IMR-90 (cell line): ENCODE measurements at regions not wholly inside any gene's neighbourhood (a gene's known extent, or its start where the extent isn't known, plus 50 kb on each side); places are given as distances from the start of the nearest gene placed in this dataset.

Source experiments
- ATAC-seq: fragments of 200-7000 bp; cut with Tn5 transposase; 2 replicates; pipeline ENCODE4 v1.9.1; 2020; ENCODE audit warnings: low read depth, mild to moderate bottlenecking, moderate library complexity
- BruUV-seq: library from RNA; stranded (reverse); fragments of 400-500 nt; replicated peaks from 2 replicates; lab custom pipeline; 2021; lab: Mats Ljungman, UMichigan
- CTCF ChIA-PET: fragments of 300-600 bp; formaldehyde crosslinking; extraction: SDS; loops from one replicate; lab custom pipeline; 2021; ENCODE audit warnings: antibody characterized with exemption; lab: Yijun Ruan, JAX
- POLR2A ChIA-PET: fragments of 300-600 bp; sonication (Branson Sonifier 250); formaldehyde crosslinking; loops from one replicate; lab custom pipeline; 2022; ENCODE audit warnings: antibody characterized with exemption; ENCODE audit not compliant: unreplicated experiment; lab: Charles Lee
- DNase-seq: peaks from one replicate; pipeline ENCODE4 v3.0.0; 2013
- H2AFZ ChIP-seq: replicated peaks from 2 replicates; pipeline ENCODE3; 2013; ENCODE audit warnings: low read length, mild to moderate bottlenecking; ENCODE audit not compliant: poor library complexity
- H2AK5ac ChIP-seq: 2 replicates; pipeline ENCODE4 v1.6.1; 2013; ENCODE audit warnings: low read depth, low read length, inconsistent platforms
- H2AK9ac ChIP-seq: replicated peaks from 2 replicates; pipeline ENCODE3; 2013; ENCODE audit warnings: mild to moderate bottlenecking, low read depth, low read length, moderate library complexity; ENCODE audit not compliant: poor library complexity
- H2BK120ac ChIP-seq: 2 replicates; pipeline ENCODE4 v1.6.1; 2013; ENCODE audit warnings: low read depth, low read length, inconsistent platforms
- H2BK15ac ChIP-seq: 3 replicates; pipeline ENCODE4 v1.6.1; 2013; ENCODE audit warnings: low read depth, low read length, inconsistent platforms
- H2BK20ac ChIP-seq: 2 replicates; pipeline ENCODE4 v1.6.1; 2013; ENCODE audit warnings: low read depth, mild to moderate bottlenecking, inconsistent platforms, low read length, moderate library complexity
- H2BK5ac ChIP-seq: 2 replicates; pipeline ENCODE4 v1.6.1; 2013; ENCODE audit warnings: mild to moderate bottlenecking, low read depth, low read length, inconsistent platforms; ENCODE audit not compliant: poor library complexity, severe bottlenecking
- H3K14ac ChIP-seq: replicated peaks from 2 replicates; pipeline ENCODE4 v1.6.1; 2013; ENCODE audit warnings: low read depth, low read length, inconsistent platforms
- H3K18ac ChIP-seq: 2 replicates; pipeline ENCODE4 v1.6.1; 2013; ENCODE audit warnings: low read depth, low read length, control low read depth
- H3K23ac ChIP-seq: 2 replicates; pipeline ENCODE4 v1.6.1; 2013; ENCODE audit warnings: low read depth, low read length, inconsistent platforms
- H3K27ac ChIP-seq: 2 replicates; pipeline ENCODE4 v1.5.1; 2013; ENCODE audit warnings: mild to moderate bottlenecking, control low read depth, low read length; ENCODE audit not compliant: insufficient read depth
- H3K27me3 ChIP-seq: 2 replicates; pipeline ENCODE4 v1.6.1; 2013; ENCODE audit warnings: low read length; ENCODE audit not compliant: control insufficient read depth, insufficient read depth
- H3K36me3 ChIP-seq: 2 replicates; pipeline ENCODE4 v1.6.1; 2013; ENCODE audit warnings: low read length, mixed read lengths; ENCODE audit not compliant: control insufficient read depth, insufficient read depth
- H3K4ac ChIP-seq: 2 replicates; pipeline ENCODE4 v1.6.1; 2013; ENCODE audit warnings: low read depth, low read length, inconsistent platforms
- H3K4me1 ChIP-seq: 2 replicates; pipeline ENCODE4 v1.6.1; 2013; ENCODE audit warnings: low read length, mixed read lengths; ENCODE audit not compliant: control insufficient read depth, insufficient read depth
- H3K4me2 ChIP-seq: 2 replicates; pipeline ENCODE4 v1.6.1; 2013; ENCODE audit warnings: low read depth, mild to moderate bottlenecking, control low read depth, low read length, moderate library complexity
- H3K4me3 ChIP-seq: 2 replicates; pipeline ENCODE4 v1.5.1; 2013; ENCODE audit warnings: low read depth, mild to moderate bottlenecking, control low read depth, low read length, moderate library complexity; ENCODE audit not compliant: insufficient read depth
- H3K56ac ChIP-seq: 2 replicates; pipeline ENCODE4 v1.6.1; 2013; ENCODE audit warnings: low read length, inconsistent platforms; ENCODE audit not compliant: insufficient read depth; ENCODE audit errors: extremely low read depth
- H3K79me1 ChIP-seq, 2 experiments: 2 replicates each; pipeline ENCODE4 v1.6.1; 2013; ENCODE audit warnings: low read length in 2 of 2, inconsistent platforms in 1 of 2, low read depth in 1 of 2
- H3K9ac ChIP-seq: 2 replicates; pipeline ENCODE4 v1.6.1; 2013; ENCODE audit warnings: low read depth, low read length, control low read depth
- H3K9me1 ChIP-seq: 2 replicates; pipeline ENCODE4 v1.6.1; 2013; ENCODE audit warnings: low read length, inconsistent platforms; ENCODE audit not compliant: insufficient read depth
- H3K9me3 ChIP-seq: 2 replicates; pipeline ENCODE4 v1.6.1; 2013; ENCODE audit warnings: low read length; ENCODE audit not compliant: control insufficient read depth, insufficient read depth
- H4K20me1 ChIP-seq: 2 replicates; pipeline ENCODE4 v1.6.1; 2013; ENCODE audit warnings: low read length, inconsistent platforms; ENCODE audit not compliant: insufficient read depth
- H4K5ac ChIP-seq: 2 replicates; pipeline ENCODE4 v1.6.1; 2013; ENCODE audit warnings: mild to moderate bottlenecking, low read depth, low read length, control low read depth
- H4K8ac ChIP-seq, 2 experiments: 2 replicates each; pipeline ENCODE4 v1.6.1; 2013; ENCODE audit warnings: low read depth in 2 of 2, low read length in 2 of 2, control low read depth in 1 of 2, inconsistent platforms in 1 of 2
- H4K91ac ChIP-seq: 2 replicates; pipeline ENCODE4 v1.6.1; 2013; ENCODE audit warnings: low read depth, low read length, inconsistent platforms; ENCODE audit not compliant: insufficient read depth
- BHLHE40 ChIP-seq: fragments of 150-350 bp; IDR thresholded peaks from 2 replicates; pipeline ENCODE4 v1.6.1; 2016; ENCODE audit warnings: mild to moderate bottlenecking, low read depth, low read length
- CEBPB ChIP-seq: IDR thresholded peaks from 2 replicates; pipeline ENCODE4 v1.6.1; 2012; ENCODE audit warnings: low read depth, low read length, improper control_type of control experiment
- CHD1 ChIP-seq: IDR thresholded peaks from 2 replicates; pipeline ENCODE4 v1.6.1; 2012; ENCODE audit warnings: low read depth, low read length, improper control_type of control experiment
- ELK1 ChIP-seq: fragments of 150-350 bp; IDR thresholded peaks from 2 replicates; pipeline ENCODE4 v1.6.1; 2016; ENCODE audit warnings: low read depth, mild to moderate bottlenecking, low read length, moderate library complexity, borderline replicate concordance
- FOS ChIP-seq: fragments of 150-350 bp; IDR thresholded peaks from 2 replicates; pipeline ENCODE4 v1.6.1; 2016; ENCODE audit warnings: low read depth, low read length
- MAFK ChIP-seq: IDR thresholded peaks from 2 replicates; pipeline ENCODE4 v1.6.1; 2012; ENCODE audit warnings: low read depth, low read length, improper control_type of control experiment
- MAZ ChIP-seq: IDR thresholded peaks from 2 replicates; pipeline ENCODE4 v1.6.1; 2012; ENCODE audit warnings: low read depth, mild to moderate bottlenecking, low read length, improper control_type of control experiment, moderate library complexity, borderline replicate concordance
- MXI1 ChIP-seq: IDR thresholded peaks from 2 replicates; pipeline ENCODE4 v1.6.1; 2012; ENCODE audit warnings: low read depth, mild to moderate bottlenecking, low read length, moderate library complexity, borderline replicate concordance
- NFE2L2 ChIP-seq: fragments of 150-350 bp; IDR thresholded peaks from 2 replicates; pipeline ENCODE4 v1.6.1; 2016; ENCODE audit warnings: low read depth, mild to moderate bottlenecking, low read length
- POLR2A ChIP-seq: IDR thresholded peaks from 2 replicates; pipeline ENCODE4 v1.6.1; 2012; ENCODE audit warnings: mild to moderate bottlenecking, low read depth, low read length
- RAD21 ChIP-seq: IDR thresholded peaks from 2 replicates; pipeline ENCODE4 v1.6.1; 2012; ENCODE audit warnings: low read length, improper control_type of control experiment
- RCOR1 ChIP-seq: IDR thresholded peaks from 2 replicates; pipeline ENCODE4 v1.6.1; 2012; ENCODE audit warnings: mild to moderate bottlenecking, low read length, improper control_type of control experiment; ENCODE audit not compliant: insufficient replicate concordance
- RFX5 ChIP-seq: IDR thresholded peaks from 2 replicates; pipeline ENCODE4 v1.8.0; 2012; ENCODE audit warnings: low read depth, mild to moderate bottlenecking, low read length, moderate library complexity
- SMC3 ChIP-seq: fragments of 150-350 bp; IDR thresholded peaks from 2 replicates; pipeline ENCODE4 v1.6.1; 2016; ENCODE audit warnings: low read depth, mild to moderate bottlenecking, antibody characterized with exemption, low read length, moderate library complexity
- WGBS, 2 experiments: methylation state at CpG; one replicate each; pipeline versions ENCODE4 v1.1.5 to v1.1.7; 2013; ENCODE audit warnings: missing lambda C conversion rate in 2 of 2; ENCODE audit not compliant: insufficient read length in 1 of 2; ENCODE audit errors: extremely low coverage in 2 of 2; 5-methylcytosine and 5-hydroxymethylcytosine counted together
- dilution Hi-C: fragments of 300-500 bp; cut with HindIII; formaldehyde crosslinking; loops from one replicate; pipeline ENCODE4 v1.14.3; 2018; ENCODE audit warnings: low sequenced_read_pairs; ENCODE audit not compliant: unreplicated experiment
- in situ Hi-C: fragments of 300-500 bp; cut with MboI; formaldehyde crosslinking; loops from 3 replicates; pipeline ENCODE4 v1.14.3; 2019; ENCODE audit warnings: low sequenced_read_pairs, inconsistent platforms, mixed read lengths
- intact Hi-C: fragments of 100-400 bp; cut with micrococcal nuclease; formaldehyde crosslinking; loops from 2 replicates; pipeline ENCODE4 v1.10.0; 2022
- TF ChIP-seq, protein P1 (sequence below): fragments of 150-350 bp; IDR thresholded peaks from 2 replicates; pipeline ENCODE4 v1.6.1; 2017; ENCODE audit warnings: mild to moderate bottlenecking, antibody characterized with exemption, low read length, low read depth
- TF ChIP-seq, protein P2 (sequence below): conservative IDR thresholded peaks from 2 replicates; pipeline ENCODE4 v1.5.1; 2012; ENCODE audit warnings: mild to moderate bottlenecking, low read depth, low read length, improper control_type of control experiment

DNA sequence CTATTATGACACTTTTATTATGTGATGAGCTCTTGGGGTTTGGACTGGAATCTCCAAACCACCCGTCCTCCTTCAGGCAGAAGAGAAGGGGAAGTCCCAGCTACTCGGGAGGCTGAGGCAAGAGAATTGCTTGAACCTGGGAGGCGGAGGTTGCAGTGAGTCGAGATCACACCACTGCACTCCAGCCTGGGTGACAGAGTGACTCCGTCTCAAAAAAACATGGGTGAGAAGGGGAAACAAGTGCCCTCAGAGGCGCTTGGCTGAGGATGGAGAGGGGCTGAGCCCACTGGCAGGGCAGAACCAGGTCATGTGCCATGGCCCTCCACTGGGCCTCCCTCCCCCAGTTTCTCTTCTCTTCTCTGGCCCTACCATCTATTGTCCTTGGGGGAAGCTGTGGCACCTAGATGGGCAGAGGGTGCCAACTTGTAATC, 120.9 kb upstream of the SMURF2 start:
- intact Hi-C loops, result no loop called here
- Histone ChIP-seq H2BK120ac (no peak overlapping the region), H3K9me3 (no peaks in the 10 kb centered on the region), H2AK9ac (no peak overlapping the region), H2AFZ (no peak overlapping the region), H3K4ac (no peak overlapping the region), H2AK5ac (no peak overlapping the region), H3K4me1 (0 out of 2 replicates have a peak, but pooled peaks cover 1% of the 10 kb centered on the region), H2BK20ac (no peak overlapping the region), H4K20me1 (no peaks in the 10 kb centered on the region), H3K79me1 (no peaks in the 10 kb centered on the region), H3K18ac (no peak overlapping the region), H3K27me3 (no peaks in the 10 kb centered on the region; the same call in 1 of the 2 replicates), H3K4me2 (no peak overlapping the region), H2BK15ac (no peak overlapping the region), H3K23ac (no peak overlapping the region), H3K14ac (no peak overlapping the region), H3K36me3 (peaks cover 30% of the 10 kb centered on the region; the same call in 1 of the 2 replicates), H3K9ac (no peak overlapping the region), H2BK5ac (no peak overlapping the region), H4K5ac (no peak overlapping the region), H3K27ac (no peak overlapping the region), H4K8ac (no peak overlapping the region), H3K9me1 (no peaks in the 10 kb centered on the region), H4K91ac (no peak overlapping the region), H3K56ac (no peak overlapping the region), H3K4me3 (no peak overlapping the region)
- no peak for TF ChIP-seq POLR2A
- TF ChIP-seq CHD1, result no peak
- no peak for TF ChIP-seq BHLHE40
- TF ChIP-seq RAD21, result no peak
- TF ChIP-seq, protein P1, sequence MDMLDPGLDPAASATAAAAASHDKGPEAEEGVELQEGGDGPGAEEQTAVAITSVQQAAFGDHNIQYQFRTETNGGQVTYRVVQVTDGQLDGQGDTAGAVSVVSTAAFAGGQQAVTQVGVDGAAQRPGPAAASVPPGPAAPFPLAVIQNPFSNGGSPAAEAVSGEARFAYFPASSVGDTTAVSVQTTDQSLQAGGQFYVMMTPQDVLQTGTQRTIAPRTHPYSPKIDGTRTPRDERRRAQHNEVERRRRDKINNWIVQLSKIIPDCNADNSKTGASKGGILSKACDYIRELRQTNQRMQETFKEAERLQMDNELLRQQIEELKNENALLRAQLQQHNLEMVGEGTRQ, result no peak
- TF ChIP-seq, protein P2, sequence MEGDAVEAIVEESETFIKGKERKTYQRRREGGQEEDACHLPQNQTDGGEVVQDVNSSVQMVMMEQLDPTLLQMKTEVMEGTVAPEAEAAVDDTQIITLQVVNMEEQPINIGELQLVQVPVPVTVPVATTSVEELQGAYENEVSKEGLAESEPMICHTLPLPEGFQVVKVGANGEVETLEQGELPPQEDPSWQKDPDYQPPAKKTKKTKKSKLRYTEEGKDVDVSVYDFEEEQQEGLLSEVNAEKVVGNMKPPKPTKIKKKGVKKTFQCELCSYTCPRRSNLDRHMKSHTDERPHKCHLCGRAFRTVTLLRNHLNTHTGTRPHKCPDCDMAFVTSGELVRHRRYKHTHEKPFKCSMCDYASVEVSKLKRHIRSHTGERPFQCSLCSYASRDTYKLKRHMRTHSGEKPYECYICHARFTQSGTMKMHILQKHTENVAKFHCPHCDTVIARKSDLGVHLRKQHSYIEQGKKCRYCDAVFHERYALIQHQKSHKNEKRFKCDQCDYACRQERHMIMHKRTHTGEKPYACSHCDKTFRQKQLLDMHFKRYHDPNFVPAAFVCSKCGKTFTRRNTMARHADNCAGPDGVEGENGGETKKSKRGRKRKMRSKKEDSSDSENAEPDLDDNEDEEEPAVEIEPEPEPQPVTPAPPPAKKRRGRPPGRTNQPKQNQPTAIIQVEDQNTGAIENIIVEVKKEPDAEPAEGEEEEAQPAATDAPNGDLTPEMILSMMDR, result no peak
- TF ChIP-seq SMC3, result no peak
- TF ChIP-seq RFX5, result no peak
- no peak for TF ChIP-seq ELK1
- TF ChIP-seq CEBPB, result no peak
- TF ChIP-seq MXI1, result no peak
- no peak for TF ChIP-seq FOS
- TF ChIP-seq MAZ, result no peak
- no peak for TF ChIP-seq RCOR1
- TF ChIP-seq NFE2L2, result no peak
- no peak for TF ChIP-seq MAFK
- in situ Hi-C loops, result no loop called here
- dilution Hi-C loops, result no loop called here
- no TSS peak for BruUV-seq
- DNase-seq, result no peak
- WGBS, 2 experiments, result no CpG with 5 or more reads among the region's 6 CpGs
- CTCF ChIA-PET, result no interaction called here
- ATAC-seq, result no peak
- POLR2A ChIA-PET, result no interaction called here
